DMS53 (cell line): ENCODE measurements at regions not wholly inside any gene's neighbourhood (a gene's known extent, or its start where the extent isn't known, plus 50 kb on each side); places are given as distances from the start of the nearest gene placed in this dataset.
"Not testable (repeated sequence)": the region's sequence is repeated elsewhere in the genome, so short reads cannot be mapped to it uniquely, and the experiment has no call there.

Experiments
- DNase-seq: peaks from one replicate; lab custom pipeline; 2025; lab: John Stamatoyannopoulos, UW

- DNase-seq = no peak
These were observed 279.6 kb upstream of the CADM2 start for GRCh38 chr3:84679211-84679610.

GRCh38 chr3:84680700-84681099 lies 278.1 kb upstream of the CADM2 start:
- DNase-seq = no peak

- DNase-seq = no peak
These were observed 275.3 kb upstream of the CADM2 start for GRCh38 chr3:84683493-84683892.

GRCh38 chr3:84685467-84685866 lies 273.3 kb upstream of the CADM2 start:
- DNase-seq = no peak

- peak; percentile 57 for DNase-seq
These were observed 266.5 kb upstream of the CADM2 start for GRCh38 chr3:84692261-84692660.

- DNase-seq = not testable (repeated sequence)
These were observed 248.5 kb upstream of the CADM2 start for GRCh38 chr3:84710288-84710687.

GRCh38 chr3:84717894-84718293 lies 240.9 kb upstream of the CADM2 start:
- peak; percentile 9 for DNase-seq

- peak; percentile 63 for DNase-seq
These were observed 233.9 kb upstream of the CADM2 start for GRCh38 chr3:84724877-84725276.

GRCh38 chr3:84727616-84728015 lies 231.2 kb upstream of the CADM2 start:
- no peak for DNase-seq

- DNase-seq = not testable (repeated sequence)
These were observed 224.1 kb upstream of the CADM2 start for GRCh38 chr3:84734731-84735130.

GRCh38 chr3:84738086-84738485 lies 220.7 kb upstream of the CADM2 start:
- DNase-seq = no peak

- no peak for DNase-seq
These were observed 215.8 kb upstream of the CADM2 start for GRCh38 chr3:84742915-84743425.

GRCh38 chr3:84744130-84744529 lies 214.7 kb upstream of the CADM2 start:
- no peak for DNase-seq

GRCh38 chr3:84755860-84756259 lies 202.9 kb upstream of the CADM2 start:
- no peak for DNase-seq

GRCh38 chr3:84759361-84759760 lies 199.4 kb upstream of the CADM2 start:
- no peak for DNase-seq

- DNase-seq = peak; percentile 47
These were observed 185.9 kb upstream of the CADM2 start for GRCh38 chr3:84772841-84773240.

- DNase-seq = no peak
These were observed 175.5 kb upstream of the CADM2 start for GRCh38 chr3:84783281-84783680.

GRCh38 chr3:84789961-84790360 lies 168.8 kb upstream of the CADM2 start:
- DNase-seq = no peak

- no peak for DNase-seq
These were observed 151.8 kb upstream of the CADM2 start for GRCh38 chr3:84806958-84807357.

- DNase-seq = no peak
These were observed 138.7 kb upstream of the CADM2 start for GRCh38 chr3:84820126-84820525.

- DNase-seq = peak; percentile 47
These were observed 137.9 kb upstream of the CADM2 start for GRCh38 chr3:84820906-84821305.

GRCh38 chr3:84825817-84826216 lies 133.0 kb upstream of the CADM2 start:
- peak; percentile 35 for DNase-seq

GRCh38 chr3:84830476-84830875 lies 128.3 kb upstream of the CADM2 start:
- DNase-seq = no peak

GRCh38 chr3:84835366-84835765 lies 123.4 kb upstream of the CADM2 start:
- no peak for DNase-seq

GRCh38 chr3:84836961-84837360 lies 121.8 kb upstream of the CADM2 start:
- DNase-seq = peak; percentile 93
